NK-92 treated with Interleukin-12 subunit alpha and Interleukin-12 subunit beta, amount 100 ng/mL, for 24 hours (cell line): ENCODE measurements at regions not wholly inside any gene's neighbourhood (a gene's known extent, or its start where the extent isn't known, plus 50 kb on each side); places are given as distances from the start of the nearest gene placed in this dataset.
"Not testable (repeated sequence)": the region's sequence is repeated elsewhere in the genome, so short reads cannot be mapped to it uniquely, and the experiment has no call there.

Experiments used
- DNase-seq: peaks from one replicate; lab custom pipeline; 2025; lab: John Stamatoyannopoulos, UW

- no peak for DNase-seq
These were observed 89.0 kb downstream of the NAF1 start for GRCh38 chr4:163077680-163078079.

- no peak for DNase-seq
These were observed 94.5 kb downstream of the NAF1 start for GRCh38 chr4:163072222-163072621.

- no peak for DNase-seq
These were observed 95.4 kb downstream of the NAF1 start for GRCh38 chr4:163071308-163071707.

- DNase-seq: no peak
These were observed 96.7 kb downstream of the NAF1 start for GRCh38 chr4:163070023-163070422.

- DNase-seq: no peak
These were observed 102.8 kb downstream of the NAF1 start for GRCh38 chr4:163063891-163064290.

GRCh38 chr4:163048447-163048846, 118.2 kb downstream of the NAF1 start:
- DNase-seq: no peak

- no peak for DNase-seq
These were observed 124.4 kb downstream of the NAF1 start for GRCh38 chr4:163042306-163042705.

- no peak for DNase-seq
These were observed 149.6 kb downstream of the NAF1 start for GRCh38 chr4:163017135-163017534.

- no peak for DNase-seq
These were observed 153.9 kb downstream of the NAF1 start for GRCh38 chr4:163012816-163013215.

GRCh38 chr4:163003979-163004378, 162.7 kb downstream of the NAF1 start:
- DNase-seq: no peak

- no peak for DNase-seq
These were observed 178.2 kb downstream of the NAF1 start for GRCh38 chr4:162988530-162988929.

- no peak for DNase-seq
These were observed 181.6 kb downstream of the NAF1 start for GRCh38 chr4:162985131-162985530.

GRCh38 chr4:162984621-162985020, 182.1 kb downstream of the NAF1 start:
- DNase-seq: no peak

GRCh38 chr4:162981823-162982222, 184.9 kb downstream of the NAF1 start:
- no peak for DNase-seq

- DNase-seq: no peak
These were observed 188.3 kb downstream of the NAF1 start for GRCh38 chr4:162978398-162978797.

- DNase-seq: no peak
These were observed 188.9 kb downstream of the NAF1 start for GRCh38 chr4:162977788-162978187.

- no peak for DNase-seq
These were observed 193.9 kb downstream of the NAF1 start for GRCh38 chr4:162972661-162973330.

- no peak for DNase-seq
These were observed 197.5 kb downstream of the NAF1 start for GRCh38 chr4:162969194-162969593.

- DNase-seq: not testable (repeated sequence)
These were observed 200.7 kb downstream of the NAF1 start for GRCh38 chr4:162965978-162966377.

GRCh38 chr4:162959046-162959445, 207.6 kb downstream of the NAF1 start:
- DNase-seq: peak; percentile 4

- no peak for DNase-seq
These were observed 209.1 kb downstream of the NAF1 start for GRCh38 chr4:162957521-162958143.

- no peak for DNase-seq
These were observed 211.7 kb downstream of the NAF1 start for GRCh38 chr4:162954976-162955375.

- peak; percentile 45 for DNase-seq
These were observed 214.5 kb downstream of the NAF1 start for GRCh38 chr4:162952232-162952631.

- DNase-seq: no peak
These were observed 221.0 kb downstream of the NAF1 start for GRCh38 chr4:162945713-162946112.
